ENCODE measurements at regions not wholly inside any gene's neighbourhood (a gene's known extent, or its start where the extent isn't known, plus 50 kb on each side); places are given as distances from the start of the nearest gene placed in this dataset.

- TF ChIP-seq CTCF (IDR thresholded peaks at IDR 0.05) (no peak), ZFX (IDR thresholded peaks at IDR 0.05; ENCODE audit: borderline replicate concordance) (no peak)
These were observed 70.1 kb upstream of the RPS6KA2 start for GRCh38 chr6:166697113-166697512.

Measured in 22Rv1 (cell line).